ENCODE measurements at regions not wholly inside any gene's neighbourhood (a gene's known extent, or its start where the extent isn't known, plus 50 kb on each side); places are given as distances from the start of the nearest gene placed in this dataset.

DNA sequence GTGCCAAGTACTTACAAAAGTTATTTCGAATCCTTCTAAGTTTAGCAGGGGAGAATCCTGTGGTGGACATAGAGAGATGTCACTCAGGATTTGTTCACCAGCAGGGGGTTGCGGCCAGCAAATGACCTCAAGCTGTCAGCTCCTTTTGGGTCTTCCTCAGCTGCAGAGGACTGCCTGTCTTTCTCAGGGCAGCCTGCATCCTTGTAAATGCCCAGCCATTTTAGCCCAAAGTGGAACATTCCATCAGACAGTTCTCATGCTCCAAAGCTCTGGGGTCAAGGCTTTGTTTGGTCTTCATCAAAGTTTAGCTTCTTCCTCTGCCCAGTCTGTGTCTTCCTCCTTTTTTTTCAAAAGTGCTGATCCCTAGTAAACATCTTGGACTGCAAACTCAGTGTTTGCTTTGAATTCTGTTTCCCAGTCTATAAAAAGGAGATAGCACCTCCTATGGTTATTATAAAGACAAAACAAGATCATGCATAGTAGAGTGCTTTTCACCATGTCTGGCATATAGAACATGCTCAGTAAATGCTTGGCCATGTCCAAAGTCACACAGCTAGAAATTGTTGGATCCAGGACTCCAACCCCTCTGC lies 156.4 kb upstream of the GATB start:
- TF ChIP-seq, protein P1, sequence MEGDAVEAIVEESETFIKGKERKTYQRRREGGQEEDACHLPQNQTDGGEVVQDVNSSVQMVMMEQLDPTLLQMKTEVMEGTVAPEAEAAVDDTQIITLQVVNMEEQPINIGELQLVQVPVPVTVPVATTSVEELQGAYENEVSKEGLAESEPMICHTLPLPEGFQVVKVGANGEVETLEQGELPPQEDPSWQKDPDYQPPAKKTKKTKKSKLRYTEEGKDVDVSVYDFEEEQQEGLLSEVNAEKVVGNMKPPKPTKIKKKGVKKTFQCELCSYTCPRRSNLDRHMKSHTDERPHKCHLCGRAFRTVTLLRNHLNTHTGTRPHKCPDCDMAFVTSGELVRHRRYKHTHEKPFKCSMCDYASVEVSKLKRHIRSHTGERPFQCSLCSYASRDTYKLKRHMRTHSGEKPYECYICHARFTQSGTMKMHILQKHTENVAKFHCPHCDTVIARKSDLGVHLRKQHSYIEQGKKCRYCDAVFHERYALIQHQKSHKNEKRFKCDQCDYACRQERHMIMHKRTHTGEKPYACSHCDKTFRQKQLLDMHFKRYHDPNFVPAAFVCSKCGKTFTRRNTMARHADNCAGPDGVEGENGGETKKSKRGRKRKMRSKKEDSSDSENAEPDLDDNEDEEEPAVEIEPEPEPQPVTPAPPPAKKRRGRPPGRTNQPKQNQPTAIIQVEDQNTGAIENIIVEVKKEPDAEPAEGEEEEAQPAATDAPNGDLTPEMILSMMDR (IDR thresholded peaks at IDR 0.05; ENCODE audit: low read depth, low read length, poor library complexity, severe bottlenecking): no peak
- TF ChIP-seq EZH2phosphoT487 (IDR thresholded peaks at IDR 0.05; ENCODE audit: borderline replicate concordance, low read length): no peak

Measured in DOHH2 (cell line).